CD4-positive, alpha-beta memory T cell (primary cell): ENCODE measurements at regions not wholly inside any gene's neighbourhood (a gene's known extent, or its start where the extent isn't known, plus 50 kb on each side); places are given as distances from the start of the nearest gene placed in this dataset.

ENCODE experiments used
- CTCF ChIA-PET: fragments of 350-600 bp; sonication (Branson Sonifier 250); formaldehyde crosslinking; loops from one replicate; lab custom pipeline; 2021; ENCODE audit warnings: inconsistent platforms; ENCODE audit not compliant: partially characterized antibody; lab: Charles Lee
- POLR2A ChIA-PET: fragments of 350-600 bp; sonication (Branson Sonifier 250); formaldehyde crosslinking; loops from one replicate; lab custom pipeline; 2021; ENCODE audit not compliant: partially characterized antibody; lab: Charles Lee
- DNase-seq, 5 donors: peaks; one replicate each; pipeline versions ENCODE4 v3.0.0 to v3.0.0-alpha.2; 2020 to 2022; ENCODE audit warnings: mixed read lengths in 1 of 5
- H3K27ac ChIP-seq: one replicate; pipeline ENCODE4 v1.7.0; 2013; ENCODE audit warnings: low read depth, low read length
- H3K27me3 ChIP-seq: 2 replicates; pipeline ENCODE4 v1.7.0; 2013; ENCODE audit warnings: mild to moderate bottlenecking, low read length, moderate library complexity; ENCODE audit not compliant: insufficient read depth
- H3K36me3 ChIP-seq: 2 replicates; pipeline ENCODE4 v1.7.0; 2013; ENCODE audit warnings: mild to moderate bottlenecking, low read length, moderate library complexity; ENCODE audit not compliant: insufficient read depth
- H3K4me1 ChIP-seq: 2 replicates; pipeline ENCODE4 v1.7.0; 2013; ENCODE audit warnings: mild to moderate bottlenecking, low read length, moderate library complexity; ENCODE audit not compliant: insufficient read depth
- H3K4me3 ChIP-seq, 2 donors: one replicate each; pipeline ENCODE4 v1.7.0; 2013; ENCODE audit warnings: low read length in 2 of 2, mild to moderate bottlenecking in 1 of 2
- H3K9me3 ChIP-seq, 2 donors: one replicate each; pipeline ENCODE4 v1.7.0; 2013; ENCODE audit warnings: low read length in 2 of 2, control low read depth in 1 of 2; ENCODE audit not compliant: control insufficient read depth in 1 of 2
- H3K27ac Mint-ChIP-seq, 7 donors: one replicate each; pipeline ENCODE4 v1.8.0; 2020 to 2021; ENCODE audit warnings: mixed read lengths in 7 of 7, mild to moderate bottlenecking in 6 of 7, inconsistent platforms in 3 of 7, moderate library complexity in 3 of 7
- H3K27me3 Mint-ChIP-seq, 2 donors: one replicate each; pipeline ENCODE4 v1.8.0; 2020 to 2021; ENCODE audit warnings: mixed read lengths in 2 of 2
- H3K36me3 Mint-ChIP-seq, 2 donors: one replicate each; pipeline ENCODE4 v1.8.0; 2020 to 2021; ENCODE audit warnings: mixed read lengths in 2 of 2, inconsistent platforms in 1 of 2, mild to moderate bottlenecking in 1 of 2
- H3K4me1 Mint-ChIP-seq, 4 donors: one replicate each; pipeline ENCODE4 v1.8.0; 2020 to 2021; ENCODE audit warnings: mixed read lengths in 4 of 4, mild to moderate bottlenecking in 1 of 4
- H3K4me3 Mint-ChIP-seq, 8 donors: one replicate each; pipeline ENCODE4 v1.8.0; 2020 to 2021; ENCODE audit warnings: mixed read lengths in 8 of 8, mild to moderate bottlenecking in 7 of 8, moderate library complexity in 6 of 8, inconsistent platforms in 3 of 8
- H3K9me3 Mint-ChIP-seq, 8 donors: one replicate each; pipeline ENCODE4 v1.8.0; 2020 to 2021; ENCODE audit warnings: mixed read lengths in 8 of 8, mild to moderate bottlenecking in 5 of 8, inconsistent platforms in 3 of 8, moderate library complexity in 1 of 8
- intact Hi-C: fragments of 100-400 bp; cut with micrococcal nuclease; formaldehyde crosslinking; loops from one replicate; pipeline ENCODE4 v1.15.1; 2023

GRCh38 chr2:234772733-234773060 lies 179.1 kb upstream of the SH3BP4 start:
- ChIA-PET POLR2A (no interaction called here), CTCF (no interaction called here)
- no peaks in the 10 kb centered on the region for H3K9me3 ChIP-seq
- Mint-ChIP-seq H3K36me3 (no peaks in the 10 kb centered on the region), H3K9me3 (peaks cover 0 to 1% (median 0%) of the 10 kb centered on the region in 8 donors), H3K27me3 (peaks cover 11 to 34% of the 10 kb centered on the region in 2 donors), H3K4me3 (no peak overlapping the region), H3K27ac (no peak overlapping the region), H3K4me1 (no peaks in the 10 kb centered on the region)
- H3K4me3 ChIP-seq = no peak overlapping the region
- no peaks in the 10 kb centered on the region for H3K27me3 ChIP-seq
- no peaks in the 10 kb centered on the region for H3K4me1 ChIP-seq
- H3K36me3 ChIP-seq = no peaks in the 10 kb centered on the region
- no peak for DNase-seq
- no peak overlapping the region for H3K27ac ChIP-seq
- intact Hi-C loops = no loop called here

- no peak overlapping the region for H3K27ac ChIP-seq
- H3K9me3 ChIP-seq = no peaks in the 10 kb centered on the region
- Mint-ChIP-seq H3K27ac (no peak overlapping the region), H3K27me3 (peaks cover 10 to 29% of the 10 kb centered on the region in 2 donors), H3K4me1 (no peaks in the 10 kb centered on the region), H3K4me3 (no peak overlapping the region), H3K9me3 (peaks cover 0 to 1% (median 0%) of the 10 kb centered on the region in 8 donors), H3K36me3 (no peaks in the 10 kb centered on the region)
- no peaks in the 10 kb centered on the region for H3K27me3 ChIP-seq
- CTCF ChIA-PET = no interaction called here
- intact Hi-C loops = no loop called here
- H3K36me3 ChIP-seq = no peaks in the 10 kb centered on the region
- no peak overlapping the region for H3K4me3 ChIP-seq
- POLR2A ChIA-PET = no interaction called here
- no peak for DNase-seq
- no peaks in the 10 kb centered on the region for H3K4me1 ChIP-seq
Observed at GRCh38 chr2:234771980-234772732, 179.7 kb upstream of the SH3BP4 start.

GRCh38 chr2:234771176-234771575 lies 180.6 kb upstream of the SH3BP4 start:
- Histone ChIP-seq H3K4me1 (no peaks in the 10 kb centered on the region), H3K9me3 (no peaks in the 10 kb centered on the region), H3K27ac (no peak overlapping the region), H3K36me3 (no peaks in the 10 kb centered on the region), H3K27me3 (no peaks in the 10 kb centered on the region), H3K4me3 (no peak overlapping the region)
- intact Hi-C loops = no loop called here
- H3K36me3 Mint-ChIP-seq = no peaks in the 10 kb centered on the region
- H3K27ac Mint-ChIP-seq = no peak overlapping the region
- H3K27me3 Mint-ChIP-seq = peaks cover 14 to 24% of the 10 kb centered on the region in 2 donors
- POLR2A ChIA-PET = no interaction called here
- DNase-seq = no peak
- H3K4me3 Mint-ChIP-seq = no peak overlapping the region
- H3K9me3 Mint-ChIP-seq = peaks cover 0 to 1% (median 0%) of the 10 kb centered on the region in 8 donors
- H3K4me1 Mint-ChIP-seq = no peaks in the 10 kb centered on the region
- CTCF ChIA-PET = no interaction called here

- H3K27ac Mint-ChIP-seq = no peak overlapping the region
- H3K4me3 Mint-ChIP-seq = no peak overlapping the region
- peaks cover 15 to 26% of the 10 kb centered on the region in 2 donors for H3K27me3 Mint-ChIP-seq
- Histone ChIP-seq H3K27me3 (no peaks in the 10 kb centered on the region), H3K4me1 (no peaks in the 10 kb centered on the region), H3K36me3 (no peaks in the 10 kb centered on the region), H3K9me3 (no peaks in the 10 kb centered on the region), H3K27ac (no peak overlapping the region), H3K4me3 (no peak overlapping the region)
- no peak for DNase-seq
- H3K36me3 Mint-ChIP-seq = no peaks in the 10 kb centered on the region
- intact Hi-C loops = no loop called here
- CTCF ChIA-PET = no interaction called here
- no peaks in the 10 kb centered on the region for H3K4me1 Mint-ChIP-seq
- H3K9me3 Mint-ChIP-seq = peaks cover 0 to 1% (median 0%) of the 10 kb centered on the region in 8 donors
- POLR2A ChIA-PET = no interaction called here
Observed at GRCh38 chr2:234770715-234771141, 181.1 kb upstream of the SH3BP4 start.

- H3K9me3 ChIP-seq = no peaks in the 10 kb centered on the region
- no peak overlapping the region for H3K4me3 ChIP-seq
- H3K27me3 ChIP-seq = no peaks in the 10 kb centered on the region
- H3K27ac Mint-ChIP-seq = no peak overlapping the region
- H3K9me3 Mint-ChIP-seq = peaks cover 0 to 1% (median 0%) of the 10 kb centered on the region in 8 donors
- H3K4me1 Mint-ChIP-seq = no peaks in the 10 kb centered on the region
- ChIA-PET CTCF (interaction anchor here (1.1 kb wide), 1 partner anchor 9 kb away, joined by 3 read pairs; no protein-coding TSS in a partner anchor), POLR2A (no interaction called here)
- no peak overlapping the region for H3K27ac ChIP-seq
- H3K36me3 Mint-ChIP-seq = no peaks in the 10 kb centered on the region
- DNase-seq = no peak
- intact Hi-C loops = no loop called here
- no peak overlapping the region for H3K4me3 Mint-ChIP-seq
- H3K27me3 Mint-ChIP-seq = peaks cover 15 to 30% of the 10 kb centered on the region in 2 donors
- no peaks in the 10 kb centered on the region for H3K36me3 ChIP-seq
- no peaks in the 10 kb centered on the region for H3K4me1 ChIP-seq
Observed at GRCh38 chr2:234770031-234770506, 181.7 kb upstream of the SH3BP4 start.

GRCh38 chr2:234768608-234769196 lies 183.1 kb upstream of the SH3BP4 start:
- no peaks in the 10 kb centered on the region for H3K36me3 Mint-ChIP-seq
- H3K9me3 ChIP-seq = no peaks in the 10 kb centered on the region
- DNase-seq = no peak
- no peak overlapping the region for H3K27ac Mint-ChIP-seq
- no peaks in the 10 kb centered on the region for H3K4me1 ChIP-seq
- no peak overlapping the region for H3K4me3 Mint-ChIP-seq
- H3K27ac ChIP-seq = no peak overlapping the region
- ChIA-PET CTCF (no interaction called here), POLR2A (no interaction called here)
- peaks cover 17 to 21% of the 10 kb centered on the region in 2 donors for H3K27me3 Mint-ChIP-seq
- H3K27me3 ChIP-seq = no peaks in the 10 kb centered on the region
- H3K9me3 Mint-ChIP-seq = peaks cover 0 to 1% (median 0%) of the 10 kb centered on the region in 8 donors
- H3K4me3 ChIP-seq = no peak overlapping the region
- H3K36me3 ChIP-seq = no peaks in the 10 kb centered on the region
- intact Hi-C loops = no loop called here
- H3K4me1 Mint-ChIP-seq = no peaks in the 10 kb centered on the region

- no peak overlapping the region for H3K27ac Mint-ChIP-seq
- CTCF ChIA-PET = no interaction called here
Observed at GRCh38 chr2:234765279-234765678, 186.5 kb upstream of the SH3BP4 start.

More at GRCh38 chr2:234765279-234765678, 186.5 kb upstream of the SH3BP4 start:
- intact Hi-C loops = no loop called here
- POLR2A ChIA-PET = no interaction called here
- H3K27me3 ChIP-seq = no peaks in the 10 kb centered on the region
- peaks cover 0 to 4% (median 1%) of the 10 kb centered on the region in 8 donors for H3K9me3 Mint-ChIP-seq
- no peaks in the 10 kb centered on the region for H3K9me3 ChIP-seq
- H3K4me3 Mint-ChIP-seq = no peak overlapping the region
- no peaks in the 10 kb centered on the region for H3K36me3 ChIP-seq
- no peak overlapping the region for H3K4me3 ChIP-seq
- no peaks in the 10 kb centered on the region for H3K36me3 Mint-ChIP-seq
- no peak for DNase-seq
- peaks cover 17 to 23% of the 10 kb centered on the region in 2 donors for H3K27me3 Mint-ChIP-seq
- H3K4me1 ChIP-seq = no peaks in the 10 kb centered on the region
- no peaks in the 10 kb centered on the region for H3K4me1 Mint-ChIP-seq
- no peak overlapping the region for H3K27ac ChIP-seq
